GM23338 (cell line): ENCODE measurements at regions not wholly inside any gene's neighbourhood (a gene's known extent, or its start where the extent isn't known, plus 50 kb on each side); places are given as distances from the start of the nearest gene placed in this dataset.

Experiments used
- ATAC-seq: fragments of 200-7000 bp; cut with Tn5 transposase; 3 replicates; pipeline ENCODE4 v1.9.1; 2020
- DNase-seq: peaks from one replicate; pipeline ENCODE4 v3.0.0-alpha.2; 2015; ENCODE audit warnings: low spot score
- H2AFZ ChIP-seq: fragments of 200-600 bp; sonication (generic); 2 replicates; pipeline ENCODE4 v1.8.0; 2016; ENCODE audit warnings: antibody characterized with exemption, mild to moderate bottlenecking, moderate library complexity
- H3F3A ChIP-seq: fragments of 200-600 bp; sonication (generic); replicated peaks from 2 replicates; pipeline ENCODE4 v1.8.0; 2017; ENCODE audit warnings: antibody characterized with exemption, mixed run types, low read depth
- H3K27ac ChIP-seq: fragments of 200-600 bp; sonication (generic); 2 replicates; pipeline ENCODE4 v1.6.1; 2016; ENCODE audit warnings: low read depth
- H3K27me3 ChIP-seq: fragments of 200-600 bp; sonication (generic); 2 replicates; pipeline ENCODE4 v1.8.0; 2016; ENCODE audit warnings: mild to moderate bottlenecking, mixed run types, moderate library complexity; ENCODE audit not compliant: insufficient read depth
- H3K36me3 ChIP-seq: fragments of 200-600 bp; sonication (generic); 2 replicates; pipeline ENCODE4 v1.8.0; 2016; ENCODE audit warnings: mild to moderate bottlenecking; ENCODE audit not compliant: insufficient read depth
- H3K4me1 ChIP-seq: fragments of 200-600 bp; sonication (generic); 2 replicates; pipeline ENCODE4 v1.8.0; 2016; ENCODE audit warnings: mild to moderate bottlenecking, moderate library complexity; ENCODE audit not compliant: insufficient read depth
- H3K4me2 ChIP-seq: fragments of 200-600 bp; sonication (generic); 2 replicates; pipeline ENCODE4 v1.7.1; 2017; ENCODE audit warnings: mixed run types
- H3K4me3 ChIP-seq: fragments of 200-600 bp; sonication (generic); 2 replicates; pipeline ENCODE4 v1.6.1; 2016; ENCODE audit warnings: mixed run types
- H3K79me2 ChIP-seq: fragments of 200-600 bp; sonication (generic); replicated peaks from 2 replicates; pipeline ENCODE4 v1.8.0; 2017; ENCODE audit warnings: mild to moderate bottlenecking; ENCODE audit not compliant: insufficient read depth
- H3K9me2 ChIP-seq: fragments of 200-600 bp; sonication (generic); 2 replicates; pipeline ENCODE4 v1.8.0; 2017; ENCODE audit not compliant: insufficient read depth
- H4K20me1 ChIP-seq: fragments of 200-600 bp; sonication (generic); replicated peaks from 2 replicates; pipeline ENCODE4 v1.8.0; 2017; ENCODE audit warnings: mild to moderate bottlenecking; ENCODE audit not compliant: insufficient read depth
- H3K27ac Mint-ChIP-seq: 2 replicates; pipeline ENCODE4 v1.8.0; 2020; ENCODE audit warnings: inconsistent platforms, mild to moderate bottlenecking, moderate library complexity, mixed read lengths
- H3K27me3 Mint-ChIP-seq: 3 replicates; pipeline ENCODE4 v1.8.0; 2022; ENCODE audit warnings: low read depth, mild to moderate bottlenecking, moderate library complexity, mixed read lengths, inconsistent platforms; ENCODE audit not compliant: insufficient read depth, poor library complexity
- H3K36me3 Mint-ChIP-seq: 3 replicates; pipeline ENCODE4 v1.8.0; 2021; ENCODE audit warnings: low read depth, mild to moderate bottlenecking, inconsistent platforms, moderate library complexity, mixed read lengths
- H3K4me1 Mint-ChIP-seq: 3 replicates; pipeline ENCODE4 v1.8.0; 2020; ENCODE audit warnings: mild to moderate bottlenecking, inconsistent platforms, mixed read lengths
- H3K4me3 Mint-ChIP-seq: 3 replicates; pipeline ENCODE4 v1.8.0; 2021; ENCODE audit warnings: moderate library complexity, mild to moderate bottlenecking, inconsistent platforms, mixed read lengths
- H3K9me3 Mint-ChIP-seq: 3 replicates; pipeline ENCODE4 v1.8.0; 2020; ENCODE audit warnings: moderate library complexity, mild to moderate bottlenecking, inconsistent platforms, mixed read lengths
- CREB1 ChIP-seq: fragments of 250-450 bp; sonication (Bioruptor Pico); IDR thresholded peaks from 2 replicates; pipeline ENCODE4 v1.5.0; 2020; ENCODE audit warnings: low read depth, mild to moderate bottlenecking, moderate library complexity
- EZH2phosphoT487 ChIP-seq: fragments of 200-600 bp; sonication (generic); IDR thresholded peaks from one replicate; pipeline ENCODE4 v1.8.1; 2018; ENCODE audit warnings: antibody characterized with exemption; ENCODE audit not compliant: unreplicated experiment
- JUNB ChIP-seq: IDR thresholded peaks from one replicate; pipeline ENCODE4 v1.6.1; 2016; ENCODE audit warnings: antibody characterized with exemption; ENCODE audit not compliant: unreplicated experiment
- POLR2AphosphoS5 ChIP-seq: IDR thresholded peaks from 2 replicates; pipeline ENCODE4 v1.6.1; 2016; ENCODE audit warnings: antibody characterized with exemption, low read depth
- STAT1 ChIP-seq: IDR thresholded peaks from one replicate; pipeline ENCODE4 v1.6.1; 2016; ENCODE audit warnings: antibody characterized with exemption; ENCODE audit not compliant: unreplicated experiment
- ZNF114 ChIP-seq: fragments of 250-450 bp; sonication (Bioruptor Pico); IDR thresholded peaks from 2 replicates; pipeline ENCODE4 v1.5.0; 2020; ENCODE audit warnings: mild to moderate bottlenecking, moderate library complexity
- TF ChIP-seq, protein P1 (sequence below): fragments of 250-450 bp; sonication (Bioruptor Pico); IDR thresholded peaks from 2 replicates; pipeline ENCODE4 v1.5.0; 2020; ENCODE audit warnings: mild to moderate bottlenecking, moderate library complexity

DNA sequence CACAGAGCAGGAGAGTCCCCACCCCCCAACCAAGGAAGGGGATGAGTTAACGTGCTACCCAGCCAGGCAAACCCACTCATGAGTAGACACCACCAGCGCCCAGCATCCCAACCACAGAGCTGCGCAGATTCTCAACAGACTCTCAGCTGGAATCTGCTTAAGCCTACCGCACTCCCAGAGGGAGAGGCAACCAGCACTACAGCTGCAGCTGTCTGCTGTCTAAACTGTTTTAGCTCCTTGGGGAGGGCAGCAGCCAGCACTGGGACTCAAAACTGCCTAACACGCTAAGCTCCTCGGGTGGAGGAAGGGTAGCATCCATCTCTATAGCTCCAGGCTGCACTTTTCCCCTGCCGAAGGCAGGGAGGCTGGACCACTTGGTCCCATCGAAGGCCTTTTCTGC lies 539.8 kb downstream of the EPHA7 start:
- peaks cover 19% of the 10 kb centered on the region for H3K9me3 Mint-ChIP-seq
- no peak for DNase-seq
- peaks cover 2% of the 10 kb centered on the region for H3K27me3 Mint-ChIP-seq
- no peak overlapping the region for H3K27ac ChIP-seq
- no peaks in the 10 kb centered on the region for H3K4me1 ChIP-seq
- no peaks in the 10 kb centered on the region for H3K36me3 ChIP-seq
- H3K4me3 ChIP-seq, result no peak overlapping the region
- no peak overlapping the region for H2AFZ ChIP-seq
- ATAC-seq, result no peak
- no peaks in the 10 kb centered on the region for H3F3A ChIP-seq
- H3K4me2 ChIP-seq, result no peak overlapping the region
- no peak overlapping the region for H3K27ac Mint-ChIP-seq
- peaks cover 9% of the 10 kb centered on the region; the same call in 2 of the 3 replicates for H3K36me3 Mint-ChIP-seq
- H3K4me3 Mint-ChIP-seq, result no peak overlapping the region
- H3K4me1 Mint-ChIP-seq, result no peaks in the 10 kb centered on the region
- H4K20me1 ChIP-seq, result no peaks in the 10 kb centered on the region
- no peak for TF ChIP-seq POLR2AphosphoS5
- no peak for TF ChIP-seq CREB1 (CRISPR knock-in tag)
- TF ChIP-seq ZNF114 (CRISPR knock-in tag), result no peak
- TF ChIP-seq, protein P1, sequence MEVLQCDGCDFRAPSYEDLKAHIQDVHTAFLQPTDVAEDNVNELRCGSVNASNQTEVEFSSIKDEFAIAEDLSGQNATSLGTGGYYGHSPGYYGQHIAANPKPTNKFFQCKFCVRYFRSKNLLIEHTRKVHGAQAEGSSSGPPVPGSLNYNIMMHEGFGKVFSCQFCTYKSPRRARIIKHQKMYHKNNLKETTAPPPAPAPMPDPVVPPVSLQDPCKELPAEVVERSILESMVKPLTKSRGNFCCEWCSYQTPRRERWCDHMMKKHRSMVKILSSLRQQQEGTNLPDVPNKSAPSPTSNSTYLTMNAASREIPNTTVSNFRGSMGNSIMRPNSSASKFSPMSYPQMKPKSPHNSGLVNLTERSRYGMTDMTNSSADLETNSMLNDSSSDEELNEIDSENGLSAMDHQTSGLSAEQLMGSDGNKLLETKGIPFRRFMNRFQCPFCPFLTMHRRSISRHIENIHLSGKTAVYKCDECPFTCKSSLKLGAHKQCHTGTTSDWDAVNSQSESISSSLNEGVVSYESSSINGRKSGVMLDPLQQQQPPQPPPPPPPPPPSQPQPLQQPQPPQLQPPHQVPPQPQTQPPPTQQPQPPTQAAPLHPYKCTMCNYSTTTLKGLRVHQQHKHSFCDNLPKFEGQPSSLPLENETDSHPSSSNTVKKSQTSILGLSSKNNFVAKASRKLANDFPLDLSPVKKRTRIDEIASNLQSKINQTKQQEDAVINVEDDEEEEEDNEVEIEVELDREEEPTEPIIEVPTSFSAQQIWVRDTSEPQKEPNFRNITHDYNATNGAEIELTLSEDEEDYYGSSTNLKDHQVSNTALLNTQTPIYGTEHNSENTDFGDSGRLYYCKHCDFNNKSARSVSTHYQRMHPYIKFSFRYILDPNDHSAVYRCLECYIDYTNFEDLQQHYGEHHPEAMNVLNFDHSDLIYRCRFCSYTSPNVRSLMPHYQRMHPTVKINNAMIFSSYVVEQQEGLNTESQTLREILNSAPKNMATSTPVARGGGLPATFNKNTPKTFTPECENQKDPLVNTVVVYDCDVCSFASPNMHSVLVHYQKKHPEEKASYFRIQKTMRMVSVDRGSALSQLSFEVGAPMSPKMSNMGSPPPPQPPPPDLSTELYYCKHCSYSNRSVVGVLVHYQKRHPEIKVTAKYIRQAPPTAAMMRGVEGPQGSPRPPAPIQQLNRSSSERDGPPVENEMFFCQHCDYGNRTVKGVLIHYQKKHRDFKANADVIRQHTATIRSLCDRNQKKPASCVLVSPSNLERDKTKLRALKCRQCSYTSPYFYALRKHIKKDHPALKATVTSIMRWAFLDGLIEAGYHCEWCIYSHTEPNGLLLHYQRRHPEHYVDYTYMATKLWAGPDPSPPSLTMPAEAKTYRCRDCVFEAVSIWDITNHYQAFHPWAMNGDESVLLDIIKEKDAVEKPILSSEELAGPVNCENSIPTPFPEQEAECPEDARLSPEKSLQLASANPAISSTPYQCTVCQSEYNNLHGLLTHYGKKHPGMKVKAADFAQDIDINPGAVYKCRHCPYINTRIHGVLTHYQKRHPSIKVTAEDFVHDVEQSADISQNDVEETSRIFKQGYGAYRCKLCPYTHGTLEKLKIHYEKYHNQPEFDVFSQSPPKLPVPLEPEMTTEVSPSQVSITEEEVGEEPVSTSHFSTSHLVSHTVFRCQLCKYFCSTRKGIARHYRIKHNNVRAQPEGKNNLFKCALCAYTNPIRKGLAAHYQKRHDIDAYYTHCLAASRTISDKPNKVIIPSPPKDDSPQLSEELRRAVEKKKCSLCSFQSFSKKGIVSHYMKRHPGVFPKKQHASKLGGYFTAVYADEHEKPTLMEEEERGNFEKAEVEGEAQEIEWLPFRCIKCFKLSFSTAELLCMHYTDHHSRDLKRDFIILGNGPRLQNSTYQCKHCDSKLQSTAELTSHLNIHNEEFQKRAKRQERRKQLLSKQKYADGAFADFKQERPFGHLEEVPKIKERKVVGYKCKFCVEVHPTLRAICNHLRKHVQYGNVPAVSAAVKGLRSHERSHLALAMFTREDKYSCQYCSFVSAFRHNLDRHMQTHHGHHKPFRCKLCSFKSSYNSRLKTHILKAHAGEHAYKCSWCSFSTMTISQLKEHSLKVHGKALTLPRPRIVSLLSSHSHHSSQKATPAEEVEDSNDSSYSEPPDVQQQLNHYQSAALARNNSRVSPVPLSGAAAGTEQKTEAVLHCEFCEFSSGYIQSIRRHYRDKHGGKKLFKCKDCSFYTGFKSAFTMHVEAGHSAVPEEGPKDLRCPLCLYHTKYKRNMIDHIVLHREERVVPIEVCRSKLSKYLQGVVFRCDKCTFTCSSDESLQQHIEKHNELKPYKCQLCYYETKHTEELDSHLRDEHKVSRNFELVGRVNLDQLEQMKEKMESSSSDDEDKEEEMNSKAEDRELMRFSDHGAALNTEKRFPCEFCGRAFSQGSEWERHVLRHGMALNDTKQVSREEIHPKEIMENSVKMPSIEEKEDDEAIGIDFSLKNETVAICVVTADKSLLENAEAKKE (CRISPR knock-in tag), result no peak
- TF ChIP-seq JUNB, result no peak
- no peak for TF ChIP-seq EZH2phosphoT487
- no peaks in the 10 kb centered on the region for H3K79me2 ChIP-seq
- no peaks in the 10 kb centered on the region for H3K9me2 ChIP-seq
- no peaks in the 10 kb centered on the region for H3K27me3 ChIP-seq

DNA sequence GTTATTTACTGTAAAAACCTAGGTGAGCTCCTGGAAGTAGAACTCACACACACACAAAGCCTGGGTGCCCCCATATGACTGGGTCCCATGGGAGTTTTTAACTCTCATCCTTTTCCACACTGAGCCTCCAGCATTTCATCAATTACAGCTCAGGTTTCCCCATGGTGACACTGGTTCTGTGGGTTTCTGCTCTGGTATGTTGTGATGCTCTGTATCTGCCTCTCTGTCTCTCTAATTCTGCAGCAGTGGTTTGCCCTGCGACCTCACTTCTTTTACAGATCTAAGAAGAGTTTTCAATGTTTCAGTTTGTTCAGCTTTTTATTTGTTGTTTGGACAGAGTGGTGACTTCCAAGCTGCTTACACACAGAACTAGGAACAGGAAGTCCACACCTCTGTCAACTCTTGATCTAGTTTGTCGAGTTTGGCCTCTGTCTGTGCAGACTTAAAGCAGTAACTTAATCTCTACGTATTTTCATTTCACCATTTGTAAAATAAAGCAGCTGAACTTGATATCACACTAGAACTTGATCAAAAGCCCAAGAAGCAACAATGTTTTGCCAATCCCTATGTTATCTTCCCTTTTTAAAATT lies 554.3 kb downstream of the EPHA7 start:
- Mint-ChIP-seq H3K9me3 (peaks cover 21% of the 10 kb centered on the region), H3K27ac (no peak overlapping the region), H3K27me3 (no peaks in the 10 kb centered on the region), H3K4me3 (no peak overlapping the region), H3K4me1 (no peaks in the 10 kb centered on the region; the same call in 2 of the 3 replicates), H3K36me3 (peaks cover 14% of the 10 kb centered on the region; the same call in 2 of the 3 replicates)
- no peaks in the 10 kb centered on the region for H3K4me1 ChIP-seq
- peaks cover 5% of the 10 kb centered on the region; the same call in 1 of the 2 replicates for H3K36me3 ChIP-seq
- H2AFZ ChIP-seq, result no peak overlapping the region
- H3F3A ChIP-seq, result no peaks in the 10 kb centered on the region
- H3K4me2 ChIP-seq, result no peak overlapping the region
- no peak for ATAC-seq
- H3K27me3 ChIP-seq, result no peaks in the 10 kb centered on the region
- no peaks in the 10 kb centered on the region for H3K79me2 ChIP-seq
- H4K20me1 ChIP-seq, result no peaks in the 10 kb centered on the region
- no peak overlapping the region for H3K27ac ChIP-seq
- no peak overlapping the region for H3K4me3 ChIP-seq
- no peak for DNase-seq
- H3K9me2 ChIP-seq, result no peaks in the 10 kb centered on the region
- TF ChIP-seq POLR2AphosphoS5 (no peak), EZH2phosphoT487 (no peak), ZNF114 (CRISPR knock-in tag) (no peak), STAT1 (no peak), CREB1 (CRISPR knock-in tag) (no peak)
